Neural cell (in vitro differentiated cells): ENCODE measurements at regions not wholly inside any gene's neighbourhood (a gene's known extent, or its start where the extent isn't known, plus 50 kb on each side); places are given as distances from the start of the nearest gene placed in this dataset.

Experiments
- EP300 ChIP-seq: fragments of 450-650 bp; conservative IDR thresholded peaks from 2 replicates; pipeline ENCODE4 v1.6.1; 2014; ENCODE audit warnings: antibody characterized with exemption, mild to moderate bottlenecking, moderate library complexity; ENCODE audit not compliant: poor library complexity, severe bottlenecking
- EZH2 ChIP-seq: fragments of 200-600, 300-800 bp; shearing (Covaris generic), sonication (generic); IDR thresholded peaks from 2 replicates; pipeline ENCODE4 v1.6.1; 2014; ENCODE audit warnings: antibody characterized with exemption, low read length, borderline replicate concordance, mild to moderate bottlenecking; ENCODE audit not compliant: insufficient read depth, poor library complexity, severe bottlenecking
- POLR2AphosphoS5 ChIP-seq: IDR thresholded peaks from 2 replicates; pipeline ENCODE4 v1.6.1; 2012
- RAD21 ChIP-seq: fragments of 450-650 bp; conservative IDR thresholded peaks from 2 replicates; pipeline ENCODE4 v1.6.1; 2014; ENCODE audit warnings: antibody characterized with exemption, mild to moderate bottlenecking, moderate library complexity
- TAF1 ChIP-seq: IDR thresholded peaks from 2 replicates; pipeline ENCODE4 v1.6.1; 2012; ENCODE audit warnings: low read depth
- TF ChIP-seq, protein P1 (sequence below): fragments of 450-650 bp; IDR thresholded peaks from 2 replicates; pipeline ENCODE4 v1.5.1; 2014; ENCODE audit warnings: antibody characterized with exemption, mild to moderate bottlenecking, moderate library complexity; ENCODE audit not compliant: poor library complexity, severe bottlenecking
- TF ChIP-seq, protein P2 (sequence below): IDR thresholded peaks from 2 replicates; pipeline ENCODE4 v1.6.1; 2012; ENCODE audit warnings: borderline replicate concordance

DNA sequence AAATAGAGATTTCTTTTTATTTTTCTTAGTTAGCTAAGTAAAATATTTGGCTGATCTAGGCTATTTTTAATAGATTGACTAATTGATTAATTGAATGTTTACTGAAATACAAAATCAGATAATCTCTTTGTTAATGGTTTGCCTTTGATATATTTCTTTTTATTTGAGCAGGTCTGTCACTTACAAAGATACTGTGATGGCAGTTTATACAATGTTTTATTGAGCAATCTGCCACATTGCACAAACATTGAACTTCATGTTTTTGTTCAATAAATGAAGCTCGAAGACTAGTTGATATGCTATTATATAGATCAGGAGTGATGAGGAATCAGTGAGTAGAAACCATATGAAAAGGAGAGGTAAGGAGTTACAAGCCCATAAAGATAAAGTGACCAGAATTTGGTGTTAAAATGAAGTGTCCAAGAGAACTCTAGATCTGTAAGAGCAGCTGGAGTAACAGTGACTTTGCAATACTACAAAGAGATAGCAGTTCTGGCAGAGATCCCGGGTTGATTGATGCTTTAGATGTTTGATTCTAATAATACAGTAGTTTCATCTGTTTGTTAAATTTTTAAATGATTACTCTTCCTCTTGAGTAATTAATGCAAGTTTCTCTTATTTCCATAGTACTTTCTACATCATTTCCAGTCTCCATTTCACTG is 574.2 kb downstream of the CCDC85A start:
- TF ChIP-seq, protein P1, sequence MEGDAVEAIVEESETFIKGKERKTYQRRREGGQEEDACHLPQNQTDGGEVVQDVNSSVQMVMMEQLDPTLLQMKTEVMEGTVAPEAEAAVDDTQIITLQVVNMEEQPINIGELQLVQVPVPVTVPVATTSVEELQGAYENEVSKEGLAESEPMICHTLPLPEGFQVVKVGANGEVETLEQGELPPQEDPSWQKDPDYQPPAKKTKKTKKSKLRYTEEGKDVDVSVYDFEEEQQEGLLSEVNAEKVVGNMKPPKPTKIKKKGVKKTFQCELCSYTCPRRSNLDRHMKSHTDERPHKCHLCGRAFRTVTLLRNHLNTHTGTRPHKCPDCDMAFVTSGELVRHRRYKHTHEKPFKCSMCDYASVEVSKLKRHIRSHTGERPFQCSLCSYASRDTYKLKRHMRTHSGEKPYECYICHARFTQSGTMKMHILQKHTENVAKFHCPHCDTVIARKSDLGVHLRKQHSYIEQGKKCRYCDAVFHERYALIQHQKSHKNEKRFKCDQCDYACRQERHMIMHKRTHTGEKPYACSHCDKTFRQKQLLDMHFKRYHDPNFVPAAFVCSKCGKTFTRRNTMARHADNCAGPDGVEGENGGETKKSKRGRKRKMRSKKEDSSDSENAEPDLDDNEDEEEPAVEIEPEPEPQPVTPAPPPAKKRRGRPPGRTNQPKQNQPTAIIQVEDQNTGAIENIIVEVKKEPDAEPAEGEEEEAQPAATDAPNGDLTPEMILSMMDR, result no peak
- TF ChIP-seq EZH2 (no peak), POLR2AphosphoS5 (no peak), EP300 (no peak), TAF1 (no peak), RAD21 (no peak)
- TF ChIP-seq, protein P2, sequence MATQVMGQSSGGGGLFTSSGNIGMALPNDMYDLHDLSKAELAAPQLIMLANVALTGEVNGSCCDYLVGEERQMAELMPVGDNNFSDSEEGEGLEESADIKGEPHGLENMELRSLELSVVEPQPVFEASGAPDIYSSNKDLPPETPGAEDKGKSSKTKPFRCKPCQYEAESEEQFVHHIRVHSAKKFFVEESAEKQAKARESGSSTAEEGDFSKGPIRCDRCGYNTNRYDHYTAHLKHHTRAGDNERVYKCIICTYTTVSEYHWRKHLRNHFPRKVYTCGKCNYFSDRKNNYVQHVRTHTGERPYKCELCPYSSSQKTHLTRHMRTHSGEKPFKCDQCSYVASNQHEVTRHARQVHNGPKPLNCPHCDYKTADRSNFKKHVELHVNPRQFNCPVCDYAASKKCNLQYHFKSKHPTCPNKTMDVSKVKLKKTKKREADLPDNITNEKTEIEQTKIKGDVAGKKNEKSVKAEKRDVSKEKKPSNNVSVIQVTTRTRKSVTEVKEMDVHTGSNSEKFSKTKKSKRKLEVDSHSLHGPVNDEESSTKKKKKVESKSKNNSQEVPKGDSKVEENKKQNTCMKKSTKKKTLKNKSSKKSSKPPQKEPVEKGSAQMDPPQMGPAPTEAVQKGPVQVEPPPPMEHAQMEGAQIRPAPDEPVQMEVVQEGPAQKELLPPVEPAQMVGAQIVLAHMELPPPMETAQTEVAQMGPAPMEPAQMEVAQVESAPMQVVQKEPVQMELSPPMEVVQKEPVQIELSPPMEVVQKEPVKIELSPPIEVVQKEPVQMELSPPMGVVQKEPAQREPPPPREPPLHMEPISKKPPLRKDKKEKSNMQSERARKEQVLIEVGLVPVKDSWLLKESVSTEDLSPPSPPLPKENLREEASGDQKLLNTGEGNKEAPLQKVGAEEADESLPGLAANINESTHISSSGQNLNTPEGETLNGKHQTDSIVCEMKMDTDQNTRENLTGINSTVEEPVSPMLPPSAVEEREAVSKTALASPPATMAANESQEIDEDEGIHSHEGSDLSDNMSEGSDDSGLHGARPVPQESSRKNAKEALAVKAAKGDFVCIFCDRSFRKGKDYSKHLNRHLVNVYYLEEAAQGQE, result no peak
